ENCODE measurements at regions not wholly inside any gene's neighbourhood (a gene's known extent, or its start where the extent isn't known, plus 50 kb on each side); places are given as distances from the start of the nearest gene placed in this dataset.

GRCh38 chr13:31064636-31065035 is 97.1 kb downstream of the HSPH1 start:
- TF ChIP-seq, protein P1, sequence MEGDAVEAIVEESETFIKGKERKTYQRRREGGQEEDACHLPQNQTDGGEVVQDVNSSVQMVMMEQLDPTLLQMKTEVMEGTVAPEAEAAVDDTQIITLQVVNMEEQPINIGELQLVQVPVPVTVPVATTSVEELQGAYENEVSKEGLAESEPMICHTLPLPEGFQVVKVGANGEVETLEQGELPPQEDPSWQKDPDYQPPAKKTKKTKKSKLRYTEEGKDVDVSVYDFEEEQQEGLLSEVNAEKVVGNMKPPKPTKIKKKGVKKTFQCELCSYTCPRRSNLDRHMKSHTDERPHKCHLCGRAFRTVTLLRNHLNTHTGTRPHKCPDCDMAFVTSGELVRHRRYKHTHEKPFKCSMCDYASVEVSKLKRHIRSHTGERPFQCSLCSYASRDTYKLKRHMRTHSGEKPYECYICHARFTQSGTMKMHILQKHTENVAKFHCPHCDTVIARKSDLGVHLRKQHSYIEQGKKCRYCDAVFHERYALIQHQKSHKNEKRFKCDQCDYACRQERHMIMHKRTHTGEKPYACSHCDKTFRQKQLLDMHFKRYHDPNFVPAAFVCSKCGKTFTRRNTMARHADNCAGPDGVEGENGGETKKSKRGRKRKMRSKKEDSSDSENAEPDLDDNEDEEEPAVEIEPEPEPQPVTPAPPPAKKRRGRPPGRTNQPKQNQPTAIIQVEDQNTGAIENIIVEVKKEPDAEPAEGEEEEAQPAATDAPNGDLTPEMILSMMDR (IDR thresholded peaks at IDR 0.05) = no peak
- TF ChIP-seq POLR2A (IDR thresholded peaks at IDR 0.05) (no peak), POLR2AphosphoS5 (IDR thresholded peaks at IDR 0.05) (no peak)
